ENCODE measurements at regions not wholly inside any gene's neighbourhood (a gene's known extent, or its start where the extent isn't known, plus 50 kb on each side); places are given as distances from the start of the nearest gene placed in this dataset.

- Histone ChIP-seq H3K36me3 (no peaks in the 10 kb centered on the region), H3K27ac (peak overlapping the region in 5 of 10 donors; percentile 19 to 65 (median 24)), H3K9me3 (peaks cover 0 to 6% (median 0%) of the 10 kb centered on the region in 11 donors), H3K4me1 (peaks cover 0 to 44% (median 30%) of the 10 kb centered on the region in 9 donors), H3K4me3 (no peak overlapping the region), H3K27me3 (no peaks in the 10 kb centered on the region)
- intact Hi-C loops (cut with DNase I), result no loop called here
- 63 to 76% methylated on average over 2 of the region's 2 CpGs for whole genome bisulfite sequencing, 2 donors
- peak in 3 of 8 donors; percentile 23 to 58 (median 39) for ATAC-seq
- TF ChIP-seq CTCF (IDR thresholded peaks at IDR 0.05), result no peak
- DNase-seq, result no peak
Observed at GRCh38 chr2:62382757-62383156, 123.2 kb downstream of the TMEM17 start.

GRCh38 chr2:62382122-62382521 lies 123.9 kb downstream of the TMEM17 start:
- intact Hi-C loops (cut with DNase I), result no loop called here
- Histone ChIP-seq H3K4me1 (peaks cover 0 to 44% (median 30%) of the 10 kb centered on the region in 9 donors), H3K9me3 (peaks cover 0 to 6% (median 0%) of the 10 kb centered on the region in 11 donors), H3K4me3 (no peak overlapping the region), H3K27me3 (no peaks in the 10 kb centered on the region), H3K27ac (peak overlapping the region in 6 of 10 donors; percentile 19 to 65 (median 57)), H3K36me3 (no peaks in the 10 kb centered on the region)
- TF ChIP-seq CTCF (IDR thresholded peaks at IDR 0.05), result no peak
- DNase-seq, result no peak
- ATAC-seq, result peak in 4 of 8 donors; percentile 12 to 80 (median 64)
- WGBS, 2 donors, result 38 to 42% methylated on average over 2 of the region's 2 CpGs

GRCh38 chr2:62381656-62382055 lies 124.3 kb downstream of the TMEM17 start:
- Histone ChIP-seq H3K9me3 (peaks cover 0 to 6% (median 0%) of the 10 kb centered on the region in 11 donors), H3K4me3 (no peak overlapping the region), H3K27ac (peak overlapping the region in 5 of 10 donors; percentile 19 to 65 (median 58)), H3K4me1 (peaks cover 0 to 44% (median 30%) of the 10 kb centered on the region in 9 donors), H3K27me3 (no peaks in the 10 kb centered on the region), H3K36me3 (no peaks in the 10 kb centered on the region)
- DNase-seq (no peak), ATAC-seq (peak in 2 of 8 donors; percentile 40 to 65)
- no peak for TF ChIP-seq CTCF (IDR thresholded peaks at IDR 0.05)
- intact Hi-C loops (cut with DNase I), result no loop called here
- 42 to 48% methylated on average over 1 of the region's 1 CpG for whole genome bisulfite sequencing, 2 donors

GRCh38 chr2:62379566-62379965 lies 126.4 kb downstream of the TMEM17 start:
- Histone ChIP-seq H3K9me3 (no peaks in the 10 kb centered on the region), H3K4me1 (peaks cover 0 to 44% (median 30%) of the 10 kb centered on the region in 9 donors), H3K4me3 (no peak overlapping the region), H3K36me3 (no peaks in the 10 kb centered on the region), H3K27me3 (no peaks in the 10 kb centered on the region), H3K27ac (peak overlapping the region in 3 of 10 donors; percentile 24 to 59 (median 54))
- no peak for DNase-seq
- TF ChIP-seq CTCF (IDR thresholded peaks at IDR 0.05), result no peak
- ATAC-seq, result peak in 2 of 8 donors; percentile 20 to 24
- intact Hi-C loops (cut with DNase I), result no loop called here
- 53 to 55% methylated on average over 2 of the region's 2 CpGs for WGBS, 2 donors

All from heart right ventricle (tissue), 16 donors.